HG03060 (cell line): ENCODE measurements at regions not wholly inside any gene's neighbourhood (a gene's known extent, or its start where the extent isn't known, plus 50 kb on each side); places are given as distances from the start of the nearest gene placed in this dataset.
"Not testable (repeated sequence)": the region's sequence is repeated elsewhere in the genome, so short reads cannot be mapped to it uniquely, and the experiment has no call there.

Experiments
- ATAC-seq: cut with Tn5 transposase; IDR thresholded peaks from one replicate; pipeline ENCODE4 v1.9.1; 2021; ENCODE audit warnings: low read depth, moderate number of reproducible peaks; ENCODE audit not compliant: unreplicated experiment

GRCh38 chr18:26654616-26655524, 106.5 kb upstream of the KCTD1 start:
- ATAC-seq = no peak

- no peak for ATAC-seq
These were observed 105.7 kb upstream of the KCTD1 start for GRCh38 chr18:26653943-26654615.

- ATAC-seq = no peak
These were observed 104.1 kb upstream of the KCTD1 start for GRCh38 chr18:26652501-26652900.

GRCh38 chr18:26650310-26651268, 102.2 kb upstream of the KCTD1 start:
- no peak for ATAC-seq

GRCh38 chr18:26649193-26649543, 100.8 kb upstream of the KCTD1 start:
- ATAC-seq = no peak

- no peak for ATAC-seq
These were observed 100.3 kb upstream of the KCTD1 start for GRCh38 chr18:26648509-26649192.

GRCh38 chr18:26646901-26647300, 98.5 kb upstream of the KCTD1 start:
- no peak for ATAC-seq

- ATAC-seq = no peak
These were observed 94.3 kb upstream of the KCTD1 start for GRCh38 chr18:26642440-26643348.

- no peak for ATAC-seq
These were observed 92.2 kb upstream of the KCTD1 start for GRCh38 chr18:26640541-26640940.

- ATAC-seq = no peak
These were observed 90.8 kb upstream of the KCTD1 start for GRCh38 chr18:26639149-26639548.

- ATAC-seq = no peak
These were observed 89.6 kb upstream of the KCTD1 start for GRCh38 chr18:26637983-26638382.

- no peak for ATAC-seq
These were observed 89.0 kb upstream of the KCTD1 start for GRCh38 chr18:26637324-26637723.

GRCh38 chr18:26635466-26635865, 87.1 kb upstream of the KCTD1 start:
- ATAC-seq = no peak

GRCh38 chr18:26634631-26635030, 86.3 kb upstream of the KCTD1 start:
- no peak for ATAC-seq

GRCh38 chr18:26631135-26631534, 82.8 kb upstream of the KCTD1 start:
- ATAC-seq = no peak

- ATAC-seq = no peak
These were observed 82.2 kb upstream of the KCTD1 start for GRCh38 chr18:26630596-26630995.

- ATAC-seq = no peak
These were observed 79.7 kb upstream of the KCTD1 start for GRCh38 chr18:26628017-26628416.

GRCh38 chr18:26624443-26624842, 76.1 kb upstream of the KCTD1 start:
- ATAC-seq = no peak

- not testable (repeated sequence) for ATAC-seq
These were observed 75.0 kb upstream of the KCTD1 start for GRCh38 chr18:26623314-26623713.
